HepG2 (cell line): ENCODE measurements at regions not wholly inside any gene's neighbourhood (a gene's known extent, or its start where the extent isn't known, plus 50 kb on each side); places are given as distances from the start of the nearest gene placed in this dataset.

Source experiments
- ATAC-seq: fragments of 200-7000 bp; cut with Tn5 transposase; 3 replicates; pipeline ENCODE4 v1.9.1; 2020; ENCODE audit warnings: mild to moderate bottlenecking, moderate library complexity
- BruUV-seq: library from RNA; stranded (reverse); fragments of 400-500 nt; replicated peaks from 2 replicates; lab custom pipeline; 2021; lab: Mats Ljungman, UMichigan
- CTCF ChIA-PET: fragments of 300-600 bp; formaldehyde crosslinking; extraction: SDS; loops from one replicate; lab custom pipeline; 2021; ENCODE audit warnings: low total read pairs, inconsistent platforms, low intra/inter-chr PET ratio; lab: Yijun Ruan, JAX
- POLR2A ChIA-PET: fragments of 350-600 bp; sonication (Branson Sonifier 250); formaldehyde crosslinking; loops from one replicate; lab custom pipeline; 2020; ENCODE audit warnings: antibody characterized with exemption, inconsistent platforms; lab: Yijun Ruan, JAX
- DNase-seq: peaks from one replicate; pipeline ENCODE4 v3.0.0-alpha.2; 2015; ENCODE audit warnings: low spot score
- FAIRE-seq: peaks from 3 replicates; lab custom pipeline; 2011; peaks lifted over from hg19 to GRCh38; lab: Jason Lieb, UNC
- H2AFZ ChIP-seq: one replicate; pipeline ENCODE4 v1.6.1; 2011; ENCODE audit warnings: low read length, inconsistent platforms
- H3K27ac ChIP-seq: fragments of 300-600 bp; 3 replicates; pipeline ENCODE4 v1.8.0; 2011; ENCODE audit warnings: mixed run types, mild to moderate bottlenecking, mixed read lengths, low read length, inconsistent platforms; ENCODE audit not compliant: insufficient read depth; ENCODE audit errors: extremely low read length
- H3K27me3 ChIP-seq, 2 experiments: fragments of 200-600 bp in 1 of 2; 2 replicates in 1 of 2; 3 replicates in 1 of 2; pipeline versions ENCODE4 v1.6.0 to v1.8.0; 2011; ENCODE audit warnings: low read length in 2 of 2, mild to moderate bottlenecking in 2 of 2, moderate library complexity in 2 of 2, inconsistent platforms in 1 of 2; ENCODE audit not compliant: insufficient read depth in 2 of 2, control insufficient read depth in 1 of 2
- H3K36me3 ChIP-seq, 2 experiments: fragments of 200-600 bp in 1 of 2; replicated peaks in 1 of 2; 2 replicates in 1 of 2; 3 replicates in 1 of 2; pipeline versions ENCODE4 v1.5.1 to v1.8.0; 2011; ENCODE audit warnings: low read length in 2 of 2, inconsistent platforms in 1 of 2; ENCODE audit not compliant: insufficient read depth in 2 of 2, control insufficient read depth in 1 of 2
- H3K4me1 ChIP-seq: 2 replicates; pipeline ENCODE4 v1.5.1; 2012; ENCODE audit warnings: low read length, inconsistent platforms; ENCODE audit not compliant: insufficient read depth
- H3K4me2 ChIP-seq: 2 replicates; pipeline ENCODE4 v1.6.0; 2011; ENCODE audit warnings: low read depth, low read length, inconsistent platforms
- H3K4me3 ChIP-seq, 3 experiments: fragments of 200-600 bp in 1 of 3; sonication (generic), shearing (Covaris generic) in 1 of 3; replicated peaks in 1 of 3; 2 replicates each; pipeline ENCODE4 v1.5.1; 2011 to 2016; ENCODE audit warnings: low read length in 3 of 3, inconsistent platforms in 2 of 3, low read depth in 2 of 3, mild to moderate bottlenecking in 2 of 3, control low read depth in 1 of 3, mixed read lengths in 1 of 3; ENCODE audit not compliant: insufficient read depth in 1 of 3
- H3K79me2 ChIP-seq: one replicate; pipeline ENCODE4 v1.6.1; 2011; ENCODE audit warnings: low read length, inconsistent platforms; ENCODE audit not compliant: insufficient read depth
- H3K9ac ChIP-seq: 2 replicates; pipeline ENCODE4 v1.6.0; 2011; ENCODE audit warnings: mild to moderate bottlenecking, low read depth, low read length, inconsistent platforms; ENCODE audit not compliant: insufficient read depth
- H3K9me3 ChIP-seq: 2 replicates; pipeline ENCODE4 v1.5.1; 2012; ENCODE audit warnings: mild to moderate bottlenecking, low read length
- H4K20me1 ChIP-seq: 2 replicates; pipeline ENCODE4 v1.6.0; 2011; ENCODE audit warnings: inconsistent platforms, mild to moderate bottlenecking, low read length, moderate library complexity; ENCODE audit not compliant: insufficient read depth
- CBX5 ChIP-seq: sonication (generic); formaldehyde crosslinking; IDR thresholded peaks from 2 replicates; pipeline ENCODE4 v1.4.0; 2020; ENCODE audit warnings: missing genetic modification reagents, borderline replicate concordance
- CEBPG ChIP-seq: IDR thresholded peaks from 2 replicates; pipeline ENCODE4 v1.6.1; 2016
- DPF2 ChIP-seq: sonication (generic); formaldehyde crosslinking; IDR thresholded peaks from 2 replicates; pipeline ENCODE4 v1.4.0; 2020; ENCODE audit warnings: mild to moderate bottlenecking, low read depth, missing genetic modification reagents, borderline replicate concordance
- GTF2F1 ChIP-seq: fragments of 150-350 bp; IDR thresholded peaks from 2 replicates; pipeline ENCODE4 v1.6.1; 2014; ENCODE audit warnings: low read length
- NFE2 ChIP-seq: sonication (generic); formaldehyde crosslinking; IDR thresholded peaks from 2 replicates; pipeline ENCODE4 v1.4.0; 2020; ENCODE audit warnings: missing genetic modification reagents
- SOX6 ChIP-seq, 2 experiments: fragments of 450-650 bp in 1 of 2; sonication (generic) in 1 of 2; formaldehyde crosslinking in 1 of 2; IDR thresholded peaks; 2 replicates each; pipeline versions ENCODE4 v1.4.0 to v1.6.1; 2017 to 2020; ENCODE audit warnings: antibody characterized with exemption in 1 of 2, mild to moderate bottlenecking in 1 of 2, missing genetic modification reagents in 1 of 2
- TBP ChIP-seq: sonication (generic); formaldehyde crosslinking; IDR thresholded peaks from 2 replicates; pipeline ENCODE4 v1.5.0; 2020; ENCODE audit warnings: missing genetic modification reagents
- TSC22D2 ChIP-seq: sonication (generic); formaldehyde crosslinking; IDR thresholded peaks from 2 replicates; pipeline ENCODE4 v1.5.1; 2020; ENCODE audit warnings: missing genetic modification reagents, mild to moderate bottlenecking, borderline replicate concordance
- WIZ ChIP-seq: sonication (generic); formaldehyde crosslinking; IDR thresholded peaks from 2 replicates; pipeline ENCODE4 v1.5.1; 2020; ENCODE audit warnings: mild to moderate bottlenecking, missing genetic modification reagents
- ZNF180 ChIP-seq: sonication (generic); formaldehyde crosslinking; IDR thresholded peaks from 2 replicates; pipeline ENCODE4 v1.4.0; 2020; ENCODE audit warnings: low read depth, missing genetic modification reagents, borderline replicate concordance
- ZNF232 ChIP-seq: sonication (generic); formaldehyde crosslinking; IDR thresholded peaks from 2 replicates; pipeline ENCODE4 v1.4.0; 2020; ENCODE audit warnings: missing genetic modification reagents, borderline replicate concordance
- ZNF616 ChIP-seq: sonication (generic); formaldehyde crosslinking; IDR thresholded peaks from 2 replicates; pipeline ENCODE4 v1.5.0; 2020; ENCODE audit warnings: low read depth, mild to moderate bottlenecking, missing genetic modification reagents
- ZNF709 ChIP-seq: sonication (generic); formaldehyde crosslinking; IDR thresholded peaks from 2 replicates; pipeline ENCODE4 v1.5.0; 2020; ENCODE audit warnings: mild to moderate bottlenecking, missing genetic modification reagents
- WGBS: methylation state at CpG from one replicate; pipeline ENCODE4 v1.1.6; 2017; ENCODE audit warnings: low lambda C conversion rate; 5-methylcytosine and 5-hydroxymethylcytosine counted together
- in situ Hi-C: cut with HindIII; loops from 2 replicates; pipeline ENCODE4 v1.10.0; 2017; ENCODE audit warnings: low pct_unique_long_range_greater_than_20kb; ENCODE audit not compliant: extremely low pct_ligation_motif_present
- intact Hi-C: fragments of 100-400 bp; cut with micrococcal nuclease; formaldehyde crosslinking; loops from one replicate; pipeline ENCODE4 v1.10.0; 2022; ENCODE audit not compliant: unreplicated experiment
- TF ChIP-seq, protein P1 (sequence below): sonication (generic); formaldehyde crosslinking; IDR thresholded peaks from 2 replicates; pipeline ENCODE4 v1.4.0; 2020; ENCODE audit warnings: missing genetic modification reagents
- TF ChIP-seq, protein P2 (sequence below): sonication (generic); formaldehyde crosslinking; IDR thresholded peaks from 2 replicates; pipeline ENCODE4 v1.5.0; 2020; ENCODE audit warnings: missing genetic modification reagents
- TF ChIP-seq, protein P3 (sequence below): sonication (generic); formaldehyde crosslinking; IDR thresholded peaks from 2 replicates; pipeline ENCODE4 v1.4.0; 2020; ENCODE audit warnings: missing genetic modification reagents, mild to moderate bottlenecking, borderline replicate concordance
- TF ChIP-seq, protein P4 (sequence below): sonication (generic); formaldehyde crosslinking; IDR thresholded peaks from 2 replicates; pipeline ENCODE4 v1.9.0; 2022; ENCODE audit warnings: missing genetic modification reagents, mild to moderate bottlenecking, borderline replicate concordance
- TF ChIP-seq, protein P5 (sequence below): sonication (generic); formaldehyde crosslinking; IDR thresholded peaks from 2 replicates; pipeline ENCODE4; 2020; ENCODE audit warnings: missing genetic modification reagents, mild to moderate bottlenecking, borderline replicate concordance

DNA sequence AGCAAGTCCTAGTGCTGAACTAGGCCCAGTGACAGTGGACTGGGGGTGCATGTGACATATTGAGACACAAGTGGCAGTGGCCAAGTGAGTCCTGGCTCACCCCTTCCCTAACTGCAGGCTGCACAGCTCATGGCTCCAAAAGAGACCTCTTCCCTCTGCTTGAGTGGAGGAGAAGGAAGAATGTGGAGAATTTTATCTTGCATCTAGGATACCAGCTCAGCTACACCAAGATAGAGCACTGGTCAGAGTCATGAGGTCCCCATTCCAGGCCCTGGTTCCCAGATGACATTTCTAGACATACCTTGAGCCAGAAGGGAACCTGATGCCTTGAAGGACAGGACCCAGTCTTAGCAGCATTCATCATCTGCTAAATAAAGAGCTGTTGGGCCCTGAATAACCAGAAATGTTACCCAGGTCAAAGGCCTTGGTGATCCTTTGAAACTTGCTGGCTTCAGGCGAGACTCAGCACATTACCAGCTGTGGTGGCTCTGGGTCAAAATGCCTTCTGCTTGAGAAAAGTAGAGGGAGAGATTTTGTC, 114.5 kb downstream of the CDC14C start:
- Histone ChIP-seq H3K9ac (no peak overlapping the region), H3K4me3 (no peak overlapping the region), H3K9me3 (peaks cover 50% of the 10 kb centered on the region), H3K36me3 (no peaks in the 10 kb centered on the region), H3K4me1 (no peaks in the 10 kb centered on the region), H2AFZ (no peak overlapping the region), H3K27ac (no peak overlapping the region), H4K20me1 (no peaks in the 10 kb centered on the region), H3K79me2 (no peaks in the 10 kb centered on the region), H3K27me3 (no peaks in the 10 kb centered on the region), H3K4me2 (no peak overlapping the region)
- POLR2A ChIA-PET: no interaction called here
- intact Hi-C loops: no loop called here
- DNase-seq (no peak), FAIRE-seq (no peak), ATAC-seq (no peak)
- no peak for TF ChIP-seq CEBPG (CRISPR knock-in tag)
- TF ChIP-seq TBP (CRISPR knock-in tag): no peak
- no peak for TF ChIP-seq NFE2 (CRISPR knock-in tag)
- TF ChIP-seq SOX6 (IDR thresholded peaks at IDR 0.05): no peak
- TF ChIP-seq SOX6 (CRISPR knock-in tag; IDR thresholded peaks at IDR 0.05): no peak
- TF ChIP-seq ZNF616: no peak
- no peak for TF ChIP-seq ZNF180
- TF ChIP-seq, protein P1, sequence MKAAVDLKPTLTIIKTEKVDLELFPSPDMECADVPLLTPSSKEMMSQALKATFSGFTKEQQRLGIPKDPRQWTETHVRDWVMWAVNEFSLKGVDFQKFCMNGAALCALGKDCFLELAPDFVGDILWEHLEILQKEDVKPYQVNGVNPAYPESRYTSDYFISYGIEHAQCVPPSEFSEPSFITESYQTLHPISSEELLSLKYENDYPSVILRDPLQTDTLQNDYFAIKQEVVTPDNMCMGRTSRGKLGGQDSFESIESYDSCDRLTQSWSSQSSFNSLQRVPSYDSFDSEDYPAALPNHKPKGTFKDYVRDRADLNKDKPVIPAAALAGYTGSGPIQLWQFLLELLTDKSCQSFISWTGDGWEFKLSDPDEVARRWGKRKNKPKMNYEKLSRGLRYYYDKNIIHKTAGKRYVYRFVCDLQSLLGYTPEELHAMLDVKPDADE: no peak
- no peak for TF ChIP-seq CBX5
- TF ChIP-seq WIZ (CRISPR knock-in tag): no peak
- TF ChIP-seq, protein P2, sequence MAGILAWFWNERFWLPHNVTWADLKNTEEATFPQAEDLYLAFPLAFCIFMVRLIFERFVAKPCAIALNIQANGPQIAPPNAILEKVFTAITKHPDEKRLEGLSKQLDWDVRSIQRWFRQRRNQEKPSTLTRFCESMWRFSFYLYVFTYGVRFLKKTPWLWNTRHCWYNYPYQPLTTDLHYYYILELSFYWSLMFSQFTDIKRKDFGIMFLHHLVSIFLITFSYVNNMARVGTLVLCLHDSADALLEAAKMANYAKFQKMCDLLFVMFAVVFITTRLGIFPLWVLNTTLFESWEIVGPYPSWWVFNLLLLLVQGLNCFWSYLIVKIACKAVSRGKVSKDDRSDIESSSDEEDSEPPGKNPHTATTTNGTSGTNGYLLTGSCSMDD: no peak
- TF ChIP-seq ZNF232 (CRISPR knock-in tag): no peak
- no peak for TF ChIP-seq ZNF709
- TF ChIP-seq, protein P3, sequence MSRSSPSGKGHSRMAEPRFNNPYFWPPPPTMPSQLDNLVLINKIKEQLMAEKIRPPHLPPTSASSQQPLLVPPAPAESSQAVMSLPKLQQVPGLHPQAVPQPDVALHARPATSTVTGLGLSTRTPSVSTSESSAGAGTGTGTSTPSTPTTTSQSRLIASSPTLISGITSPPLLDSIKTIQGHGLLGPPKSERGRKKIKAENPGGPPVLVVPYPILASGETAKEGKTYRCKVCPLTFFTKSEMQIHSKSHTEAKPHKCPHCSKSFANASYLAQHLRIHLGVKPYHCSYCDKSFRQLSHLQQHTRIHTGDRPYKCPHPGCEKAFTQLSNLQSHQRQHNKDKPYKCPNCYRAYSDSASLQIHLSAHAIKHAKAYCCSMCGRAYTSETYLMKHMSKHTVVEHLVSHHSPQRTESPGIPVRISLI (CRISPR knock-in tag): no peak
- no peak for TF ChIP-seq GTF2F1
- TF ChIP-seq, protein P4, sequence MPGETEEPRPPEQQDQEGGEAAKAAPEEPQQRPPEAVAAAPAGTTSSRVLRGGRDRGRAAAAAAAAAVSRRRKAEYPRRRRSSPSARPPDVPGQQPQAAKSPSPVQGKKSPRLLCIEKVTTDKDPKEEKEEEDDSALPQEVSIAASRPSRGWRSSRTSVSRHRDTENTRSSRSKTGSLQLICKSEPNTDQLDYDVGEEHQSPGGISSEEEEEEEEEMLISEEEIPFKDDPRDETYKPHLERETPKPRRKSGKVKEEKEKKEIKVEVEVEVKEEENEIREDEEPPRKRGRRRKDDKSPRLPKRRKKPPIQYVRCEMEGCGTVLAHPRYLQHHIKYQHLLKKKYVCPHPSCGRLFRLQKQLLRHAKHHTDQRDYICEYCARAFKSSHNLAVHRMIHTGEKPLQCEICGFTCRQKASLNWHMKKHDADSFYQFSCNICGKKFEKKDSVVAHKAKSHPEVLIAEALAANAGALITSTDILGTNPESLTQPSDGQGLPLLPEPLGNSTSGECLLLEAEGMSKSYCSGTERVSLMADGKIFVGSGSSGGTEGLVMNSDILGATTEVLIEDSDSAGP: no peak
- no peak for TF ChIP-seq DPF2 (CRISPR knock-in tag)
- TF ChIP-seq, protein P5, sequence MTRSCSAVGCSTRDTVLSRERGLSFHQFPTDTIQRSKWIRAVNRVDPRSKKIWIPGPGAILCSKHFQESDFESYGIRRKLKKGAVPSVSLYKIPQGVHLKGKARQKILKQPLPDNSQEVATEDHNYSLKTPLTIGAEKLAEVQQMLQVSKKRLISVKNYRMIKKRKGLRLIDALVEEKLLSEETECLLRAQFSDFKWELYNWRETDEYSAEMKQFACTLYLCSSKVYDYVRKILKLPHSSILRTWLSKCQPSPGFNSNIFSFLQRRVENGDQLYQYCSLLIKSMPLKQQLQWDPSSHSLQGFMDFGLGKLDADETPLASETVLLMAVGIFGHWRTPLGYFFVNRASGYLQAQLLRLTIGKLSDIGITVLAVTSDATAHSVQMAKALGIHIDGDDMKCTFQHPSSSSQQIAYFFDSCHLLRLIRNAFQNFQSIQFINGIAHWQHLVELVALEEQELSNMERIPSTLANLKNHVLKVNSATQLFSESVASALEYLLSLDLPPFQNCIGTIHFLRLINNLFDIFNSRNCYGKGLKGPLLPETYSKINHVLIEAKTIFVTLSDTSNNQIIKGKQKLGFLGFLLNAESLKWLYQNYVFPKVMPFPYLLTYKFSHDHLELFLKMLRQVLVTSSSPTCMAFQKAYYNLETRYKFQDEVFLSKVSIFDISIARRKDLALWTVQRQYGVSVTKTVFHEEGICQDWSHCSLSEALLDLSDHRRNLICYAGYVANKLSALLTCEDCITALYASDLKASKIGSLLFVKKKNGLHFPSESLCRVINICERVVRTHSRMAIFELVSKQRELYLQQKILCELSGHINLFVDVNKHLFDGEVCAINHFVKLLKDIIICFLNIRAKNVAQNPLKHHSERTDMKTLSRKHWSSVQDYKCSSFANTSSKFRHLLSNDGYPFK (CRISPR knock-in tag): no peak
- TF ChIP-seq TSC22D2: no peak
- BruUV-seq: no TSS peak
- CTCF ChIA-PET: no interaction called here
- in situ Hi-C loops: no loop called here
- WGBS: 0% methylated on average over 1 of the region's 1 CpG
